ENCODE measurements at regions not wholly inside any gene's neighbourhood (a gene's known extent, or its start where the extent isn't known, plus 50 kb on each side); places are given as distances from the start of the nearest gene placed in this dataset.

- intact Hi-C loops (cut with micrococcal nuclease) = loop anchor here in 1 of 2 donors (10.0 kb wide), 1 partner anchor 1421 kb away; no protein-coding TSS in a partner anchor
- H3K27me3 ChIP-seq (ENCODE audit: control insufficient read depth in 2 of 2, insufficient read depth in 2 of 2, low read length in 2 of 2) = no peaks in the 10 kb centered on the region
- H3K36me3 ChIP-seq (replicated peaks in 1 of 2; ENCODE audit: control insufficient read depth in 1 of 2, insufficient read depth in 2 of 2, low read length in 2 of 2) = no peaks in the 10 kb centered on the region
- H3K4me3 Mint-ChIP-seq = peak overlapping the region in 1 of 2 donors; percentile 31
- H2AFZ ChIP-seq (ENCODE audit: insufficient read depth, low read depth, low read length, poor library complexity, severe bottlenecking) = peak overlapping the region; percentile 43
- TF ChIP-seq CTCF (IDR thresholded peaks at IDR 0.05) = no peak
- peaks cover 47% of the 10 kb centered on the region for H3K4me1 Mint-ChIP-seq
- H3K9ac ChIP-seq (ENCODE audit: insufficient read depth, low read length, poor library complexity, severe bottlenecking) = no peak overlapping the region
- peaks cover 23 to 33% (median 28%) of the 10 kb centered on the region in 7 donors for H3K9me3 Mint-ChIP-seq
- DNase-seq = peak; percentile 26 to 38 (median 34)
- H3K27me3 Mint-ChIP-seq (ENCODE audit: low read depth in 3 of 3) = no peaks in the 10 kb centered on the region
- H4K20me1 ChIP-seq (ENCODE audit: insufficient read depth, low read length) = no peaks in the 10 kb centered on the region
- peaks cover 6% of the 10 kb centered on the region in 2 donors for H3K36me3 Mint-ChIP-seq
- H3K4me2 ChIP-seq (replicated peaks; ENCODE audit: extremely low read depth, low read length, poor library complexity, severe bottlenecking) = no peak overlapping the region
- H3K4me1 ChIP-seq (ENCODE audit: control insufficient read depth in 1 of 2, insufficient read depth in 2 of 2, low read length in 2 of 2) = peaks cover 49 to 55% of the 10 kb centered on the region in 2 donors
- 42% methylated on average over 3 of the region's 4 CpGs for WGBS (ENCODE audit: insufficient coverage)
- H3K27ac ChIP-seq (ENCODE audit: low read depth in 1 of 2, low read length in 2 of 2) = peak overlapping the region in 1 of 2 donors; percentile 61
- no peaks in the 10 kb centered on the region for H3K79me2 ChIP-seq (ENCODE audit: insufficient read depth, low read length)
- H3K27ac Mint-ChIP-seq = peak overlapping the region in 6 of 7 donors; percentile 74 to 86 (median 86)
- no peak overlapping the region for H3K4me3 ChIP-seq (replicated peaks in 1 of 3; ENCODE audit: low read depth in 2 of 3, low read length in 3 of 3)
- H3K9me3 ChIP-seq (replicated peaks in 1 of 2; ENCODE audit: control insufficient read depth in 1 of 2, insufficient read depth in 1 of 2, low read length in 2 of 2) = peaks cover 23 to 24% of the 10 kb centered on the region in 2 donors
Observed at GRCh38 chr5:81893961-81894360, 77.9 kb upstream of the ATG10 start.

GRCh38 chr5:81884871-81885270, 87.0 kb upstream of the ATG10 start:
- intact Hi-C loops (cut with micrococcal nuclease) = no loop called here
- Histone ChIP-seq H3K36me3 (replicated peaks in 1 of 2; ENCODE audit: control insufficient read depth in 1 of 2, insufficient read depth in 2 of 2, low read length in 2 of 2) (no peaks in the 10 kb centered on the region), H3K27ac (ENCODE audit: low read depth in 1 of 2, low read length in 2 of 2) (no peak overlapping the region), H3K4me3 (replicated peaks in 1 of 3; ENCODE audit: low read depth in 2 of 3, low read length in 3 of 3) (no peak overlapping the region), H3K9me3 (replicated peaks in 1 of 2; ENCODE audit: control insufficient read depth in 1 of 2, insufficient read depth in 1 of 2, low read length in 2 of 2) (peaks cover 3 to 5% of the 10 kb centered on the region in 2 donors), H3K27me3 (ENCODE audit: control insufficient read depth in 2 of 2, insufficient read depth in 2 of 2, low read length in 2 of 2) (no peaks in the 10 kb centered on the region), H3K4me2 (replicated peaks; ENCODE audit: extremely low read depth, low read length, poor library complexity, severe bottlenecking) (no peak overlapping the region), H3K79me2 (ENCODE audit: insufficient read depth, low read length) (no peaks in the 10 kb centered on the region), H2AFZ (ENCODE audit: insufficient read depth, low read depth, low read length, poor library complexity, severe bottlenecking) (no peak overlapping the region), H4K20me1 (ENCODE audit: insufficient read depth, low read length) (no peaks in the 10 kb centered on the region), H3K9ac (ENCODE audit: insufficient read depth, low read length, poor library complexity, severe bottlenecking) (no peak overlapping the region), H3K4me1 (ENCODE audit: control insufficient read depth in 1 of 2, insufficient read depth in 2 of 2, low read length in 2 of 2) (no peaks in the 10 kb centered on the region)
- H3K36me3 Mint-ChIP-seq = no peaks in the 10 kb centered on the region
- peaks cover 2 to 11% (median 6%) of the 10 kb centered on the region in 7 donors for H3K9me3 Mint-ChIP-seq
- H3K4me3 Mint-ChIP-seq = no peak overlapping the region
- WGBS (ENCODE audit: insufficient coverage) = no CpG with 5 or more reads among the region's 3 CpGs
- H3K27me3 Mint-ChIP-seq (ENCODE audit: low read depth in 3 of 3) = no peaks in the 10 kb centered on the region
- no peak overlapping the region for H3K27ac Mint-ChIP-seq
- no peaks in the 10 kb centered on the region for H3K4me1 Mint-ChIP-seq
- TF ChIP-seq CTCF (IDR thresholded peaks at IDR 0.05) = no peak
- no peak for DNase-seq
